ENCODE measurements at regions not wholly inside any gene's neighbourhood (a gene's known extent, or its start where the extent isn't known, plus 50 kb on each side); places are given as distances from the start of the nearest gene placed in this dataset.

GRCh38 chr3:40920041-40920440, 279.3 kb upstream of the CTNNB1 start:
- TF ChIP-seq ELF4 (IDR thresholded peaks at IDR 0.05) (no peak), PKNOX1 (IDR thresholded peaks at IDR 0.05) (no peak), FOXM1 (IDR thresholded peaks at IDR 0.05; ENCODE audit: borderline replicate concordance) (no peak), SUZ12 (IDR thresholded peaks at IDR 0.05) (no peak), SP1 (IDR thresholded peaks at IDR 0.05) (no peak)
